ENCODE measurements at regions not wholly inside any gene's neighbourhood (a gene's known extent, or its start where the extent isn't known, plus 50 kb on each side); places are given as distances from the start of the nearest gene placed in this dataset.

- TF ChIP-seq ZKSCAN8 (CRISPR knock-in tag; IDR thresholded peaks at IDR 0.05) (no peak), CGGBP1 (CRISPR knock-in tag; IDR thresholded peaks at IDR 0.05) (no peak), CTCF (IDR thresholded peaks at IDR 0.05 in 2 of 3, conservative IDR thresholded peaks at IDR 0.05 in 1 of 3; ENCODE audit: insufficient read depth in 2 of 3, low read depth in 1 of 3, low read length in 3 of 3) (no peak), DDX20 (tag; IDR thresholded peaks at IDR 0.05; ENCODE audit: low read depth) (no peak)
These were observed 115.5 kb upstream of the GPR26 start for GRCh38 chr10:123550675-123551096.
